Endothelial cell (in vitro differentiated cells): ENCODE measurements at regions not wholly inside any gene's neighbourhood (a gene's known extent, or its start where the extent isn't known, plus 50 kb on each side); places are given as distances from the start of the nearest gene placed in this dataset.
"Not testable (repeated sequence)": the region's sequence is repeated elsewhere in the genome, so short reads cannot be mapped to it uniquely, and the experiment has no call there.

Experiments
- DNase-seq: peaks from one replicate; pipeline ENCODE4 v3.0.0; 2021; ENCODE audit warnings: low spot score
- H3K27ac Mint-ChIP-seq: one replicate; pipeline ENCODE4 v1.8.0; 2021; ENCODE audit warnings: mixed read lengths, inconsistent platforms; ENCODE audit not compliant: unreplicated experiment
- H3K27me3 Mint-ChIP-seq: one replicate; pipeline ENCODE4 v1.8.0; 2021; ENCODE audit warnings: mild to moderate bottlenecking, moderate library complexity, mixed read lengths, inconsistent platforms; ENCODE audit not compliant: unreplicated experiment
- H3K36me3 Mint-ChIP-seq: one replicate; pipeline ENCODE4 v1.8.0; 2021; ENCODE audit warnings: mild to moderate bottlenecking, low read depth, mixed read lengths, inconsistent platforms; ENCODE audit not compliant: unreplicated experiment
- H3K4me1 Mint-ChIP-seq: one replicate; pipeline ENCODE4 v1.8.0; 2021; ENCODE audit warnings: mild to moderate bottlenecking, mixed read lengths, inconsistent platforms; ENCODE audit not compliant: unreplicated experiment
- H3K4me3 Mint-ChIP-seq: one replicate; pipeline ENCODE4 v1.8.0; 2021; ENCODE audit warnings: mild to moderate bottlenecking, mixed read lengths, inconsistent platforms; ENCODE audit not compliant: unreplicated experiment
- H3K9me3 Mint-ChIP-seq: one replicate; pipeline ENCODE4 v1.8.0; 2021; ENCODE audit warnings: mixed read lengths, inconsistent platforms; ENCODE audit not compliant: unreplicated experiment
- CTCF ChIP-seq: fragments of 200-600 bp; sonication (generic); IDR thresholded peaks from one replicate; pipeline ENCODE4 v1.5.0; 2021; ENCODE audit warnings: antibody characterized with exemption; ENCODE audit not compliant: unreplicated experiment

GRCh38 chr3:165658027-165658426 lies 179.2 kb downstream of the BCHE start:
- no peaks in the 10 kb centered on the region for H3K9me3 Mint-ChIP-seq
- no peak for DNase-seq
- no peak overlapping the region for H3K4me3 Mint-ChIP-seq
- H3K36me3 Mint-ChIP-seq = no peaks in the 10 kb centered on the region
- H3K27ac Mint-ChIP-seq = no peak overlapping the region
- H3K4me1 Mint-ChIP-seq = no peaks in the 10 kb centered on the region
- TF ChIP-seq CTCF = no peak
- H3K27me3 Mint-ChIP-seq = peaks cover 2% of the 10 kb centered on the region

- no peak overlapping the region for H3K27ac Mint-ChIP-seq
- H3K27me3 Mint-ChIP-seq = peaks cover 2% of the 10 kb centered on the region
- DNase-seq = no peak
- H3K36me3 Mint-ChIP-seq = no peaks in the 10 kb centered on the region
- H3K9me3 Mint-ChIP-seq = no peaks in the 10 kb centered on the region
- no peaks in the 10 kb centered on the region for H3K4me1 Mint-ChIP-seq
- H3K4me3 Mint-ChIP-seq = no peak overlapping the region
- no peak for TF ChIP-seq CTCF
These were observed 184.0 kb downstream of the BCHE start for GRCh38 chr3:165653130-165653778.

- not testable (repeated sequence) for H3K27ac Mint-ChIP-seq, H3K27me3 Mint-ChIP-seq, DNase-seq, H3K9me3 Mint-ChIP-seq, H3K4me3 Mint-ChIP-seq, H3K36me3 Mint-ChIP-seq, H3K4me1 Mint-ChIP-seq
These were observed 187.9 kb downstream of the BCHE start for GRCh38 chr3:165649282-165649681.

- Mint-ChIP-seq H3K4me1 (peaks cover 8% of the 10 kb centered on the region), H3K9me3 (no peaks in the 10 kb centered on the region), H3K4me3 (no peak overlapping the region), H3K27ac (no peak overlapping the region), H3K36me3 (no peaks in the 10 kb centered on the region), H3K27me3 (no peaks in the 10 kb centered on the region)
- no peak for TF ChIP-seq CTCF
- DNase-seq = no peak
These were observed 192.0 kb downstream of the BCHE start for GRCh38 chr3:165645191-165645590.

- Mint-ChIP-seq H3K27me3 (no peaks in the 10 kb centered on the region), H3K9me3 (no peaks in the 10 kb centered on the region), H3K27ac (no peak overlapping the region), H3K4me3 (no peak overlapping the region), H3K4me1 (peaks cover 8% of the 10 kb centered on the region), H3K36me3 (no peaks in the 10 kb centered on the region)
- TF ChIP-seq CTCF = no peak
- DNase-seq = no peak
These were observed 192.9 kb downstream of the BCHE start for GRCh38 chr3:165644331-165644730.
